Mesodermal cell (in vitro differentiated cells): ENCODE measurements at regions not wholly inside any gene's neighbourhood (a gene's known extent, or its start where the extent isn't known, plus 50 kb on each side); places are given as distances from the start of the nearest gene placed in this dataset.

Source experiments
- H3K27ac ChIP-seq: 2 replicates; pipeline ENCODE4 v1.7.0; 2013; ENCODE audit warnings: mild to moderate bottlenecking, low read depth, low read length, moderate library complexity; ENCODE audit not compliant: severe bottlenecking
- H3K36me3 ChIP-seq: 2 replicates; pipeline ENCODE4 v1.7.1; 2013; ENCODE audit warnings: mild to moderate bottlenecking, low read length, moderate library complexity; ENCODE audit not compliant: control insufficient read depth, insufficient read depth
- H3K4me1 ChIP-seq: one replicate; pipeline ENCODE4 v1.7.1; 2013; ENCODE audit warnings: mild to moderate bottlenecking, low read length; ENCODE audit not compliant: insufficient read depth, control insufficient read depth, poor library complexity, severe bottlenecking
- H3K4me3 ChIP-seq: 2 replicates; pipeline ENCODE4 v1.7.0; 2013; ENCODE audit warnings: low read length, control low read depth, mild to moderate bottlenecking; ENCODE audit not compliant: insufficient read depth, poor library complexity, severe bottlenecking; ENCODE audit errors: extremely low read depth
- H3K9me3 ChIP-seq: 2 replicates; pipeline ENCODE4 v1.7.1; 2013; ENCODE audit warnings: mild to moderate bottlenecking, low read length, moderate library complexity; ENCODE audit not compliant: control insufficient read depth
- WGBS, 2 experiments: methylation state at CpG; one replicate each; pipeline ENCODE4 v1.1.5; 2013; ENCODE audit warnings: missing lambda C conversion rate in 2 of 2; ENCODE audit not compliant: insufficient coverage in 2 of 2; 5-methylcytosine and 5-hydroxymethylcytosine counted together

DNA sequence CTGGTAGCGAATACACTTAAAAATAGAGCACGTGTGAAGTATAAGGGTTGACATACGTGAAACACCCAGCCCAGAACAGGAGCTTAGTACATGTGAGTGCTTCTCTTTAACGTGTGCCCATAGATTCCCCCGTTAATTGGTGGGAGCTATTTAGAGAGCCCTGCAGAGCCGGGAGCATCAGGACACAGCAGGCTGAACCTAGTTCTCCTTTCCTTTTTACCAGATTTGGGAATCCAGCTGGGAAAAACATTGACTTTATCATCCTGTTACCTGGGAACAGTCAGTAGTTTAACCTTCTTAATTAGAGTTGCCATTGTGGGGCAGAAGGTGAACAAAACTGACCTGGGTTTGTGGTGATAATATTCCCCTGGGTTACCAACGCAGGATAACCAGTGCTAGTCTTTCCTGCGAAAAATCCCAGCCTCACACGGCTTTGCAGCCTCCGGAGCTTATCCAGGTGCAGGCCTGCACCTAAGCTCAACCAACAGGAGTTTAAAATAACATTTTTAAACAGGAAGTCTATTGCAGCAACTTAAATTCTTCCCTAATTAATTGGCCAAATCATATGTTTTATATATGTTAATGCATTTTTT is 78.1 kb upstream of the SPTBN1 start:
- Histone ChIP-seq H3K36me3 (no peaks in the 10 kb centered on the region), H3K27ac (no peak overlapping the region), H3K9me3 (no peaks in the 10 kb centered on the region), H3K4me1 (no peaks in the 10 kb centered on the region), H3K4me3 (no peak overlapping the region)
- 60 to 80% methylated on average over 7 to 8 of the region's 10 CpGs for WGBS, 2 experiments

- Histone ChIP-seq H3K4me3 (no peak overlapping the region), H3K4me1 (no peaks in the 10 kb centered on the region), H3K36me3 (no peaks in the 10 kb centered on the region), H3K27ac (no peak overlapping the region), H3K9me3 (no peaks in the 10 kb centered on the region)
- 85 to 95% methylated on average over 4 of the region's 8 CpGs for WGBS, 2 experiments
Observed at GRCh38 chr2:54380670-54381069, 75.5 kb upstream of the SPTBN1 start.

- no peaks in the 10 kb centered on the region for H3K4me1 ChIP-seq
- H3K4me3 ChIP-seq, result no peak overlapping the region
- no peak overlapping the region for H3K27ac ChIP-seq
- WGBS, 2 experiments, result 90 to 93% methylated on average over 4 to 5 of the region's 5 CpGs
- no peaks in the 10 kb centered on the region for H3K36me3 ChIP-seq
- no peaks in the 10 kb centered on the region for H3K9me3 ChIP-seq
Observed at GRCh38 chr2:54381293-54381692, 74.8 kb upstream of the SPTBN1 start.

DNA sequence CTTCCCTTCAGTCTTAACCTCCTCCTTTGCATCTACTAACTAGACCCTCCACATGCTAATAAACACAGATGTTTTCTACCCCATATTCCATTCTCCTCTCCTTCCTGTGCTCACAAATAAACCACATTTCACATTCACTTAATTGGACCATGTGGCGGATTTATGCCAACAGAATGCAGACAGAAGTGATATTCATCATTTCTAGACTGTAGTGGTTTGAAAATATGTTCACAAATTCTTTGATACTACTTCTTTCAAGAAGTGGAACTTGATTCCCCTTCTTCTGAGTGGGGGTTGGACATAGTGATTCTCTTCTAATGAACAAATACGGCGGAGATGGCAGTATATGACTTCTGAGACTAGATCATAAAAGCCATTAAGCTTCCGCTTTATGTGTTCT is 73.5 kb upstream of the SPTBN1 start:
- WGBS, 2 experiments, result 100% methylated on average over 1 of the region's 4 CpGs; no CpG with 5 or more reads in 1 of the 2 experiments

DNA sequence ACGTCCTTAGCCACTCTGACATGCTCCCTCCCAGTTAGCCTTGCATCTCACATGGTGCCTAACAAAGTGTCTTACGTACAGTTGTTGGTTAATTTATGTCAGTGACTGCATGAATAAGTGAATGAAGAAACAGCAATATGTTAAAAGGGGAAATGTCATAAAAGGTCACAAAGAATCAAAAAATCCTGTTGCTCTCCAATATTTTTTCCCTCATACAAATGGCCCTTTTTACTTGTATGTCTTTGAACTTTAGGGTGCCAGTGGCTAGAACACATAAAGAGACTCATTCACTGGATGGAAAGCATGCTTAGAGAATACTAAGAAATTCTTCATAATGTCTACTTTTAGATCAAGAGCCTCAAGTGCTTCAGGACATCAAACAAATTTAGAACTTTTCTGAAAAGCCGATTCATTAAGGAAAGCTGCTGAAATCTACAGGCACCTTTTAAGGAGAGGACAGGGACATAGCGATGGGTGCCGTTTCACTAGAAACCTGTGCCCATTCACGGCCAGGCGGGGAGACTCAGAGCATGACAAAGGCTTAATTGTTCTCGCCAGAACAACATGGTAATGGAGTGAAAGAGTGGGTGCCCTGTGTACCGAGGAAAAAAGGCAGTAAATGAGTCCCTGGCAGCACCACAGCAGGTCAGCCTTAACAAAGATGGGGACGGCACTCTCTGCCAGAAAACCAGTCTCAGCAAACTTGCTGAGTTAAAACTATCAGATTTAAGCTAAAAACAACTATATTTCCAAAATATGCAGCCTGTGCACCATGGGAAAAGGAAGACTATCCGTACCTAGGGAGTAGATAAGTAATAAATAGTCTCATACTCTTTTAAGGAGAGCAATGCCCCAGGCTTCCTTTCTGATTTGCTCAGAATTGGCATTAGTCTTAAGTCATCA is 71.6 kb upstream of the SPTBN1 start:
- H3K27ac ChIP-seq, result no peak overlapping the region
- H3K4me3 ChIP-seq, result no peak overlapping the region
- H3K4me1 ChIP-seq, result no peaks in the 10 kb centered on the region
- WGBS, 2 experiments, result 51 to 64% methylated on average over 6 to 8 of the region's 11 CpGs
- H3K36me3 ChIP-seq, result no peaks in the 10 kb centered on the region
- no peaks in the 10 kb centered on the region for H3K9me3 ChIP-seq

More for the DNA sequence above, 73.5 kb upstream of the SPTBN1 start:
- no peaks in the 10 kb centered on the region for H3K36me3 ChIP-seq
- no peaks in the 10 kb centered on the region for H3K9me3 ChIP-seq
- no peak overlapping the region for H3K4me3 ChIP-seq
- no peak overlapping the region for H3K27ac ChIP-seq
- H3K4me1 ChIP-seq, result no peaks in the 10 kb centered on the region

DNA sequence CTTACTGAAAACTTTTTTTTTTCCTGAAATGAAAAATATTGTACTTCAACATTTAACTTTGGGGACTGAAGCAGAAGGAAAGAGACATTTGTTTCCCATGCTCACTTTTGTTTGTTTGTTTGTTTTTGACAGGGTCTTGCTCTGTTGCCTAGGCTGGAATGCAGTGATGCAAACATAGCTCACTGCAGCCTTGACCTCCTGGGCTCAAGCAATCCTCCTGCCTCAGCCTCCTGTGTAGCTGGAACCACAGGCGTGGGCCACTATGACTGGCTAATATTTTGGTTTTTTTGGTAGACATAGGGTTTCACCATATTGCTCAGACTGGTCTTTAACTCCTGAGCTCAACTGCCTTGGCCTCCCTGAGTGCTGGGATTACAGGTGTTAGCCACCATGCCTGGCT is 70.9 kb upstream of the SPTBN1 start:
- no peaks in the 10 kb centered on the region for H3K36me3 ChIP-seq
- WGBS, 2 experiments, result 71 to 100% methylated on average over 1 of the region's 1 CpG
- H3K4me3 ChIP-seq, result no peak overlapping the region
- no peaks in the 10 kb centered on the region for H3K9me3 ChIP-seq
- H3K4me1 ChIP-seq, result no peaks in the 10 kb centered on the region
- no peak overlapping the region for H3K27ac ChIP-seq

DNA sequence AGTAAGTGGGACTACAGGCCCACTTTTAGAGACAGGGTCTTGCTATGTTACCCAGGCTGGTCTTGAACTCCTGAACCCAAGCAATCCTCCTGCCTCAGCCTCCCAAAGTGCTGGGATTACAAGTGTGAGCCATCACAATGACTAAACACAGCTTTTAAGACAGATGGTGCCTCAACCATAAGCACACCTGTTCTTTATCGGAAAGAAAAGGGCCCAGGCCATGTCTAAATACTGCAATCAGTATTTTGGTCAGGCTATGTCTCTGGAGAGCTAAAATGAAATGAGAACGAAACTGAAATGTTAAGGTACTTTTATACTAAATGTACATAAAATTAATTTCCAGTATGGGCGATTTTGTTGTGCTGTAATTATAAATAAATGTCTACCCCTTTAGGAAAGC is 69.5 kb upstream of the SPTBN1 start:
- WGBS, 2 experiments, result 100% methylated on average over 1 of the region's 3 CpGs; no CpG with 5 or more reads in 1 of the 2 experiments
- no peaks in the 10 kb centered on the region for H3K4me1 ChIP-seq
- H3K27ac ChIP-seq, result no peak overlapping the region
- H3K9me3 ChIP-seq, result no peaks in the 10 kb centered on the region
- no peaks in the 10 kb centered on the region for H3K36me3 ChIP-seq
- no peak overlapping the region for H3K4me3 ChIP-seq

DNA sequence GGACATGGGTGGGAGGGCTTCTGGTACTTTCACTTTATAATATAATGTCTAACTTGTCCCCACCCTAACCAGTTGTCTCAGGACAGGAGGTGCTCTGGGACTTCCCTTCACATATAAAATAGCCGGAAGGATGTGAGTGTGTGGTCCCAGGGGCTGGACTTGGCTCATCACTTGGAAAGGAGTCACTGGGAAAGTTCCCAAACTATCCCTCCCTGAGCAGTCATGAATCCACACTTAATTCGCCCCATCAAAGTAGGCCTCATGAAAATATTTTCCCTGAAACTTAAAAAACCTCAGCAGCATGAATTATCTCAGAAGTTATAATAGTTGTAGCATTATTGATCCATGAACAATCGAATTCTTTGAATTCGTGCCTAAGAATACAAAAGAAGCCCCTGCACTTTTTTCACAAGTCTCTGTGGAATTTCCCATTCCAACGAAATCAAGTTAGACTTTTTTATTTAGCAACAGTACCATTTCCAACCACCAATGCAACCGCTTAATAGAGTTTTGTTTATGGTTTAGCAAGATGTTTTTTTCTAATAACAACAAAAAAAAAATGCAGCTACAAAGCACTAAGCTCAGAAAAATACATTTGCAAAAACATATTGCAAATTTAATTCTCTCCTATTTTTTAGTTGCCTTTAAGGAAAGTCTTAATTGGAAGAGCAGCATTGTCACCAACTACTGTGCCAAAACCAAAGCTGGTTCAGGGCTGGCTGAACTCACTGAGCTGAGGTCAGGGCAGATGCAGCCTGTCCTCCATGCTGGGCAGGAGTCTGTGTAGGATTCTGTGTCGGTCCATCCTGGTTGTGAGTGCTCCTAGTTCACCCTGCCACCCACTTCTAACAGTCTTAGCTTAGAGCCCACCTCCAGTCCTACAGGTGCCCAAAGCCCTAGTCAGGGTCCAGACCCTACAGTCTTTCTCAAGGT is 68.8 kb upstream of the SPTBN1 start:
- no peaks in the 10 kb centered on the region for H3K4me1 ChIP-seq
- no peak overlapping the region for H3K4me3 ChIP-seq
- WGBS, 2 experiments, result 63% methylated on average over 1 of the region's 7 CpGs; no CpG with 5 or more reads in 1 of the 2 experiments
- H3K36me3 ChIP-seq, result no peaks in the 10 kb centered on the region
- H3K9me3 ChIP-seq, result no peaks in the 10 kb centered on the region
- no peak overlapping the region for H3K27ac ChIP-seq

DNA sequence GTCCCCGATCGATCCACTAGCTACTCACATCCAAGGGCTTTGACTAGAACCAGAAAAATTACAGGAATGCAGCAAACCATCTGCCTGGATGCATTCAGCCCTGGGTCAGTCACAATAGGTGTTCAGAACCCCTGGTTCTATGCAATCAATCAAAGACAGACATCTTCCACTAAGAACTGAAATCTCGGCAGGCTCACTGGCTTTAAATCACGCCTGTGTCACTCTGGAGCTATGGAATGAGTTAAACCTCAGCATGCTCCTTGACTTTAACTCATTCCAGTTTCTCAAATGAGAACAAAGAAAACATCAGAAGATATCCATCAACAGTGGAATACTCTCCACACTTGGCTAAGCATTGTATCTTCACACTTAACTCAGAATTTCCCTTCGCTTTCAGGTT is 68.1 kb upstream of the SPTBN1 start:
- H3K9me3 ChIP-seq, result no peaks in the 10 kb centered on the region
- no peaks in the 10 kb centered on the region for H3K36me3 ChIP-seq
- WGBS, 2 experiments, result 71 to 86% methylated on average over 4 of the region's 5 CpGs
- H3K27ac ChIP-seq, result no peak overlapping the region
- no peak overlapping the region for H3K4me3 ChIP-seq
- H3K4me1 ChIP-seq, result no peaks in the 10 kb centered on the region

GRCh38 chr2:54392555-54393324 is 63.4 kb upstream of the SPTBN1 start:
- WGBS, 2 experiments, result 100% methylated on average over 2 of the region's 2 CpGs
- no peaks in the 10 kb centered on the region for H3K36me3 ChIP-seq
- no peaks in the 10 kb centered on the region for H3K4me1 ChIP-seq
- H3K27ac ChIP-seq, result no peak overlapping the region
- no peaks in the 10 kb centered on the region for H3K9me3 ChIP-seq
- H3K4me3 ChIP-seq, result no peak overlapping the region
